Activated CD8-positive, alpha-beta T cell treated with anti-CD3 and anti-CD28 coated beads for 36 hours (primary cell): ENCODE measurements at regions not wholly inside any gene's neighbourhood (a gene's known extent, or its start where the extent isn't known, plus 50 kb on each side); places are given as distances from the start of the nearest gene placed in this dataset.

ENCODE experiments used
- ATAC-seq: fragments of 200-7000 bp; cut with Tn5 transposase; one replicate; pipeline ENCODE4 v1.10.0; 2021; ENCODE audit warnings: mild to moderate bottlenecking, moderate library complexity
- CTCF ChIA-PET: fragments of 350-600 bp; sonication (Branson Sonifier 250); formaldehyde crosslinking; loops from one replicate; lab custom pipeline; 2021; ENCODE audit warnings: antibody characterized with exemption; lab: Charles Lee
- POLR2A ChIA-PET: fragments of 350-600 bp; sonication (Branson Sonifier 250); formaldehyde crosslinking; loops from one replicate; lab custom pipeline; 2021; ENCODE audit warnings: antibody characterized with exemption; lab: Charles Lee
- DNase-seq: peaks from one replicate; pipeline ENCODE4 v3.0.0-alpha.2; 2020
- H3K27ac Mint-ChIP-seq: one replicate; pipeline ENCODE4 v1.8.0; 2021; ENCODE audit warnings: mild to moderate bottlenecking, mixed read lengths
- H3K27me3 Mint-ChIP-seq: one replicate; pipeline ENCODE4 v1.8.0; 2021; ENCODE audit warnings: mixed read lengths
- H3K36me3 Mint-ChIP-seq: one replicate; pipeline ENCODE4 v1.8.0; 2021; ENCODE audit warnings: low read depth, mixed read lengths
- H3K4me1 Mint-ChIP-seq: one replicate; pipeline ENCODE4 v1.8.0; 2021; ENCODE audit warnings: low read depth, mixed read lengths
- H3K4me3 Mint-ChIP-seq: one replicate; pipeline ENCODE4 v1.8.0; 2021; ENCODE audit warnings: mild to moderate bottlenecking, moderate library complexity, mixed read lengths
- H3K9me3 Mint-ChIP-seq: one replicate; pipeline ENCODE4 v1.8.0; 2021; ENCODE audit warnings: mixed read lengths
- CTCF ChIP-seq: fragments of 200-600 bp; IDR thresholded peaks from one replicate; pipeline ENCODE4 v1.8.0; 2022; ENCODE audit warnings: antibody characterized with exemption, mild to moderate bottlenecking
- intact Hi-C: fragments of 100-400 bp; cut with micrococcal nuclease; formaldehyde crosslinking; loops from one replicate; pipeline ENCODE4 v1.10.0; 2022

- TF ChIP-seq CTCF = no peak
- CTCF ChIA-PET = interaction anchor here (1.0 kb wide), 1 partner anchor 10 kb away, joined by 4 read pairs; no protein-coding TSS in a partner anchor
- H3K4me3 Mint-ChIP-seq = no peak overlapping the region
- POLR2A ChIA-PET = no interaction called here
- H3K4me1 Mint-ChIP-seq = no peaks in the 10 kb centered on the region
- no peaks in the 10 kb centered on the region for H3K36me3 Mint-ChIP-seq
- peaks cover 12% of the 10 kb centered on the region for H3K27me3 Mint-ChIP-seq
- ATAC-seq = no peak
- intact Hi-C loops = no loop called here
- DNase-seq = no peak
- H3K27ac Mint-ChIP-seq = no peak overlapping the region
- H3K9me3 Mint-ChIP-seq = peaks cover 4% of the 10 kb centered on the region
Observed at GRCh38 chr5:2048664-2049063, 165.9 kb upstream of the IRX4 start.

- ATAC-seq (no peak), DNase-seq (no peak)
- H3K4me1 Mint-ChIP-seq = no peaks in the 10 kb centered on the region
- POLR2A ChIA-PET = no interaction called here
- H3K27ac Mint-ChIP-seq = no peak overlapping the region
- no peak for TF ChIP-seq CTCF
- no peaks in the 10 kb centered on the region for H3K36me3 Mint-ChIP-seq
- H3K27me3 Mint-ChIP-seq = peaks cover 12% of the 10 kb centered on the region
- CTCF ChIA-PET = no interaction called here
- intact Hi-C loops = no loop called here
- peaks cover 4% of the 10 kb centered on the region for H3K9me3 Mint-ChIP-seq
- H3K4me3 Mint-ChIP-seq = no peak overlapping the region
Observed at GRCh38 chr5:2047341-2047927, 164.7 kb upstream of the IRX4 start.

GRCh38 chr5:2044041-2044440, 161.3 kb upstream of the IRX4 start:
- POLR2A ChIA-PET = no interaction called here
- CTCF ChIA-PET = no interaction called here
- Mint-ChIP-seq H3K9me3 (peaks cover 4% of the 10 kb centered on the region), H3K4me1 (no peaks in the 10 kb centered on the region), H3K27me3 (peaks cover 9% of the 10 kb centered on the region), H3K27ac (no peak overlapping the region), H3K4me3 (no peak overlapping the region), H3K36me3 (no peaks in the 10 kb centered on the region)
- no peak for TF ChIP-seq CTCF
- no peak for ATAC-seq
- DNase-seq = no peak
- intact Hi-C loops = no loop called here

- no peaks in the 10 kb centered on the region for H3K4me1 Mint-ChIP-seq
Observed at GRCh38 chr5:2039180-2039531, 156.4 kb upstream of the IRX4 start.

More at GRCh38 chr5:2039180-2039531, 156.4 kb upstream of the IRX4 start:
- ATAC-seq (no peak), DNase-seq (no peak)
- Mint-ChIP-seq H3K9me3 (no peaks in the 10 kb centered on the region), H3K27ac (no peak overlapping the region), H3K4me3 (no peak overlapping the region), H3K36me3 (no peaks in the 10 kb centered on the region), H3K27me3 (peaks cover 17% of the 10 kb centered on the region)
- TF ChIP-seq CTCF = no peak
- ChIA-PET CTCF (interaction anchor here (0.9 to 1.2 kb wide), 5 partner anchors 10 to 303 kb away, joined by 3 to 4 read pairs (median 3); no protein-coding TSS in a partner anchor), POLR2A (no interaction called here)
- intact Hi-C loops = no loop called here
